Left kidney (tissue), 1 donor: ENCODE measurements at regions not wholly inside any gene's neighbourhood (a gene's known extent, or its start where the extent isn't known, plus 50 kb on each side); places are given as distances from the start of the nearest gene placed in this dataset.
"Not testable (repeated sequence)": the region's sequence is repeated elsewhere in the genome, so short reads cannot be mapped to it uniquely, and the experiment has no call there.

ENCODE experiments used
- DNase-seq: peaks from one replicate; pipeline ENCODE4 v3.0.0-alpha.2; 2013

GRCh38 chr4:141534985-141535384 is 101.4 kb upstream of the IL15 start:
- no peak for DNase-seq

DNA sequence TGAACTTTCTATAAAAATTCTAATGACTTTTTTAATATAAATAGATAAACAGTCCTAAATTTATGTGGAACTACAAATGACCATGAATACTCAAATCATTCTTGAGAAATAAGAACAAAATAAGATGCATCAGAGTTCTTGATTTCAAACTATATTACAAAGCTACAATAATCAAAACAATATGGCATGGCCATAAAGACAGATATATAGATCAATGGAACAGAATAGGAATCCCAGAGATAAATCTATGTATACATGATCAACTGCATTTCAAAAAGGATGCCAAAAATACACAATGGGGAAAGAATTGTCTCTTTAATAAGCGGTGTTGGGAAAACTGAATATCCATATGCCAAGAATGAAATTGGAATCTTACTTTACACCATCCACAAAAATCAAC is 98.4 kb upstream of the IL15 start:
- no peak for DNase-seq

DNA sequence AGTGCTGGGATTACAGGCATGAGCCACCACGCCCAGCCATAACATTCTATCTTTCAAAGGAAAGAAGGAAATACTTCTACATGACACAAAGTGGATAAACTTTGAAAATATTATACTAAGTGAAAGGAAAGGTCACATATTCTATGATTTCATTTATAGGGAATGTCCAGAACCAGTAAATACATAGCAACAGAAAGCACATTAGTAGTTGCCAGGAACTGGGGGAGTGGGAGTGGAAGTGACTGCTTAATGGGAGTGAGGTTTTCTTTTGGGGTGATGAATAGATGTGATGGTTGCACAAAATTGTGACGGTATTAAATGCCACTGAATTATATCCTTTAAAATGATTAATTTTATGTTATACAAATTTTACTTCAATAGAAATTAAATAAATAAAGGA is 95.7 kb upstream of the IL15 start:
- no peak for DNase-seq

GRCh38 chr4:141541851-141542250 is 94.5 kb upstream of the IL15 start:
- no peak for DNase-seq

DNA sequence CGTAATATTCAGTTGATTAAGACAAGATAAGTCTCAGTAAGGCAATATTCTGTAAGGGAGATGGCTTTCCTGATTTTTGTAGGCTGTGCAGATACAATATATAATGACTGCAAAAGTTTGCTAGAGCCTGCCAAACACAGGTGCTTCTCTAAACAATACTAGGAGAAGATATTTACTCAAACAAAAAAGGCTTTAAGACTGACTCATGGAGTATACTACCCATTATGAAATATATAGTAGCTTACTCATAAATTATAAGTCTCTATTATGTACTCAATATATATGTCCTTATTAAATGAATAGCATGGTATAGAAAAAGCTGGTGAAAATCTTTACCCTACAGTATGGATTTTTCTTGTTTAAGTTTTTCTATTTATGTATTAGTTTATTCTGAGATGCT is 93.2 kb upstream of the IL15 start:
- DNase-seq, result no peak

- no peak for DNase-seq
Measured at GRCh38 chr4:141543706-141544105, 92.7 kb upstream of the IL15 start.

GRCh38 chr4:141548791-141549190 is 87.6 kb upstream of the IL15 start:
- no peak for DNase-seq

- no peak for DNase-seq
Measured at GRCh38 chr4:141560056-141560455, 76.3 kb upstream of the IL15 start.

DNA sequence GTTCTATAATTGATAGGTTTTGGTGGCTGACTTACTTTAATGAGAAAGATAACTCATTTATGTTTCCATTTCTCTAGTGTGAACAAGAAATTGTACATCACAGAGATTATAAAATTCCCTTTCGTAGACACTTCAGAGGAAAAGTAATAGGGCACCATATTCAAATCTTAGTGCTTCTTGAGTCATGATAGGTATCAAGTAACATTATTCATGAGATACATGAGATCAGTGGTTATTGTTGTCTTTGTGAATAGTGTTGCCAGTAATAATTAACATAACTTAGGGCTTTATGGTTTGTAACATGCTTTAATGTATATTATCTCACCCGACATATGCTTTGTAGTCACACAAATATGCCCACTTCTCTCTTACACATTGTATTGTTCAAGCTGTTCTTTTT is 73.7 kb upstream of the IL15 start:
- DNase-seq, result no peak

GRCh38 chr4:141563723-141564122 is 72.7 kb upstream of the IL15 start:
- DNase-seq, result no peak

DNA sequence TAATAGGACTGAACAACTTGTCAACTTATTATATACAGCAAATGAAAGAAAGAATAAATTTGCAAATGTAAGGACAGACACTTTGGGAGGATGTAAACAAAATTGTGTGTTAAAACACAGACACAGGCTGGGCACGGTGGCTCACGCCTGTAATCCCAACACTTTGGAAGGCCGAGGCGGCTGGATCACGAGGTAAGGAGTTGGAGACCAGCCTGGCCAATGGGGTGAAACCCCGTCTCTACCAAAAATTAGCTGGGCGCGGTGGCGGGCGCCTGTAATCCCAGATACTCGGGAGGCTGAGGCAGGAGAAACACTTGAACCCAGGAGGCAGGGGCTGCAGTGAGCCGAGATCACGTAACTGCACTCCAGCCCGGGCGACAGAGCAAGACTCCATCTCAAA is 71.4 kb upstream of the IL15 start:
- not testable (repeated sequence) for DNase-seq

- peak; percentile 25 for DNase-seq
Measured at GRCh38 chr4:141565379-141566089, 70.8 kb upstream of the IL15 start.

- no peak for DNase-seq
Measured at GRCh38 chr4:141567326-141567915, 69.0 kb upstream of the IL15 start.

DNA sequence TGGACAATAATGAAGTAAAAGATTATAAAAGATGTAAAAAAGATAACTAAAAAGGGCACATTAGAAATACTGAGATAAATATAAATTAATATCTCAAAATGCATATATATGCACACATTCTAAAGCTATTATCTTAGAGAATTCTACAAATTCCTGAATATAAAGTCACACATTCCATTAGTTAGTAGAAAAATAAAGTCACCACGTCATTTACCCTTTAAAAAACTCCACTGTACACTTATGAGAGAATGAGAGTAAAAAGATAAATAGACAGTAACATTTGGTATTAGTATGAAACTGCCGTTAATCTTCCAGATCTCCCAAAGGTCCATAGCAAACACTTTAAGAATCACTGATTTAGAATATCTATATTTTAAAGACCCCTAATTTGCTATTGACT is 67.2 kb upstream of the IL15 start:
- DNase-seq, result no peak

DNA sequence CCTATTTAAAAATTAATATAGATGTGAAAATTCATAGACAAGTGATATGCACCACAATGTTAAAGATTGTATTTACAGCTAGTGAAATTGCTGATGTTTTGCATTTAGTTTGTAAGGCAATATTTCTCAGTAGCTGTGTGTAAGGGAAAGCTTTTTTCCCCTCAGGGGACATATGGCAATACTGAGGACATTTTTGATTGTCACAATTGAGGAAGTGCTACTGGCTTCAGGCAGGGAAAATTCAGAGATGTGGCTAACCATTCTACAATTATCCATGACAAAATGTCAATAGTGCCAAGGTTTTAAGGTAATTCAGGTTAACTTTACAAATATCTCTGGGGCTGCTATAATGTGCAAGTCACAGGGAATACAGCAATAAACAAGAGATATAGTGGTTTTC is 66.1 kb upstream of the IL15 start:
- no peak for DNase-seq

DNA sequence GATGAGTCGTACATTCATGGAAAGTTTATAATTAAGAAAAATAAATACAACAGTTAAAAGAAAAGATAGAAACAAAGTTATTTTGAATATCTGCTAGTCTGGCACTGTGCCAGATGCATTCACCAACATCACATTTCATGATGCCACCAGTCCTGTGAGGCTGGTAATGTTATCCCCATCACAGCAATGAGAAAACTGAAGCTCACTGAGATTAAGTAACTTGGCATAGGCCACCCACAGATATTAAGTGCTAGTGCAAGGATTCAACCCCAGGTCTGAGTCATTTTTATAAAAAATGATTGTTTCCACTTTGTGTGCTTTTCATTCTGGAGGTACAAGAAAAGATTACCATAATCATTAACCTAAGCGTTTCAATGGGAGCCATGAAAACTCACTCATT is 65.0 kb upstream of the IL15 start:
- DNase-seq, result no peak

- DNase-seq, result no peak
Measured at GRCh38 chr4:141571793-141572192, 64.6 kb upstream of the IL15 start.

DNA sequence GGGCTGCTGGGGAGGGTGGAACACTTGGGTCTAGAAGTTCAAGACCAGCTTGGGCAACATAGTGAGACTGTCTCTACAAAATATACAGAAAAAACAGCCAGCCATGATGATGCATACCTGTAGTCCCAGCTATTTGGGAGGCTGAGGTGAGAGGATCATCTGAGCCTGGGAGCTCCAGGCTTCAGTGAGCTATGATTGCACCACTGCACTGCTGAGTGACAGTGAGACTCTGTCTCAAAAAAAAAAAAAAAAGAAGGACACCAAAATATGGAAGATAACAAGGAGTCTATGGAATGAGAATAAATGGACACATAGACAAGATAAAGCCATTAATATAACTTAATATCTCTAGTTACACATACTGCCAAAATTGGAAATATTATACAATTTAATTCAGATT is 62.7 kb upstream of the IL15 start:
- DNase-seq, result no peak

DNA sequence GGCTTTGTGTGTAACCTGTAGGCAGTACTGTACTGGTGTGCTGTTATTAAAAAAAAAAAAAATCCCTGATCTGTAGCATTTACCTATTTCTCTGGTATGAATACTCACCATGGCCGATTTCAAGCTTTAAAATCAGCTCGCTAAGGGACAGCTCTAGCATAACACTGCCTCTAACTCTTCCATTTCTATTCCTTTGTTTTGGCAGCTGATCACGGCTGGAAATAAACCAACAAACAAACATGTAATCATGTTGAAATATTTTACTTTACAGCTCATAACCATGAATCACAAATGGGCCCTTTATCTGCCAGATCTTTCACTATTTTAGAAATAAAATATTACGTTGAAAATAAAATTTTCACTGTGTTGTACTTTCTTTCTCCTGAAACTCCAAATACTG is 60.5 kb upstream of the IL15 start:
- no peak for DNase-seq

DNA sequence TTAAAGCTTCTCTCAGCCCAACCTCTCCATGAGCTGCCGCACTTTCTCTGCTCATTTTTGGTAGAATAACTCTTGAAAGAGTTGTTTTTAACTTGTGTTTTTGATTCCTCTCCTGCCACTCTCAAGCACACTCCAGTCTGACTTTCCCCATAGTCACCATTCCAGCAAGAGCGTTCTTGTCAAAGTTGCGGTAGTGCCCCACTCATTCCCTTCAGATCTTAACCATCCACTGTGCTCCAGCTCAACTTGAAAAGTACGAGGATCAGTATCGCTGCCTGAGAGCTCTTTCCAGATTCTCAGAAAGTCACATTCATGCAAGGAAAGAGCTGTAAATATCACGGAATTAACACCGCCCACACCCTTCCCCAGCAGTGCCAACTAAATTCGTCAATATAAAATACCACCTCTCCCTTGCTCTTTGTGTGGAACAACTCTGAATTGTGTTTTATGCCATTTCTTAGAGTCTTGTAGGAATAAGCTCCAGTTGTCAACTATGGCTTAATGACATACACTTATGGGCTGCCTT is 59.7 kb upstream of the IL15 start:
- no peak for DNase-seq

DNA sequence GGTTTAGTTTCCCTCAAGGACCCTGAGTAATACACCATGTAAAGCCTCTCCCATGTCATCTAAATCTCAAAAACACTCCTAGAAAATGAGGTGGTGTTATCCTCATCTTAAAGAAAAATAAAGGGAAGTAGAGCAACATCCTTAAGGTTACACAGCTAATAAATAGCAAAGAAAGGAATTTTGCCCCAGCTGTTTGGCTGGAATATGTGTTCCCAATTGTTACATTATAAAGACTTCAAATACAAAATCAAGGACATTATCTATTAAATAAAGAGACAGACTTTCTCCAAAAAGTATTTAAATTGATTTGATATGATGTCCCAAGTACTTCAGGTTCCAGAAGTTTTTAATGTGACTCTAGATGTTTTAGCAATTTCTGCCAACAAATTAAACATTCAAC is 57.9 kb upstream of the IL15 start:
- DNase-seq, result no peak

DNA sequence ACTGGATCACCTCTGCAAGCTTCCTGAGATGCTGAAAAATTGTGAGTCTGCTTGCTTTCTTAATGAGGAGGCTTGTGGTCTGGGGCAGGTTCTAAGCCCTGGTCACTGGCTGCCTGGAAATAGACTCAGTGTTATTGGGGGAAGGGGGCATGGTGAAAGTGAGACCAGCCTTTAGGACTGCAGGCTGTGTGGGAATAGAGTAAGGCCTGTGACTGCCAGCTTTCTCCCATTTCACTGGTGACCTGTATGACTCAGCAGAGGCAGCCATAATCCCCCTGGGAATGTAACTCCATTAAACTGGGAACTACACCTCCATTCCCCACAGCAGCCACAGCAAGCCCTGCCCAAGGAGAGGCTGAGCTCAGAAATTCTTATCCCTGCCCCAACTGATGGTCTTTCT is 55.9 kb upstream of the IL15 start:
- no peak for DNase-seq
